Stimulated activated naive CD4-positive, alpha-beta T cell (primary cell): ENCODE measurements at regions not wholly inside any gene's neighbourhood (a gene's known extent, or its start where the extent isn't known, plus 50 kb on each side); places are given as distances from the start of the nearest gene placed in this dataset.

Experiments used
- DNase-seq, 6 experiments: peaks; one replicate each; lab custom pipeline; 2025; lab: John Stamatoyannopoulos, UW

DNA sequence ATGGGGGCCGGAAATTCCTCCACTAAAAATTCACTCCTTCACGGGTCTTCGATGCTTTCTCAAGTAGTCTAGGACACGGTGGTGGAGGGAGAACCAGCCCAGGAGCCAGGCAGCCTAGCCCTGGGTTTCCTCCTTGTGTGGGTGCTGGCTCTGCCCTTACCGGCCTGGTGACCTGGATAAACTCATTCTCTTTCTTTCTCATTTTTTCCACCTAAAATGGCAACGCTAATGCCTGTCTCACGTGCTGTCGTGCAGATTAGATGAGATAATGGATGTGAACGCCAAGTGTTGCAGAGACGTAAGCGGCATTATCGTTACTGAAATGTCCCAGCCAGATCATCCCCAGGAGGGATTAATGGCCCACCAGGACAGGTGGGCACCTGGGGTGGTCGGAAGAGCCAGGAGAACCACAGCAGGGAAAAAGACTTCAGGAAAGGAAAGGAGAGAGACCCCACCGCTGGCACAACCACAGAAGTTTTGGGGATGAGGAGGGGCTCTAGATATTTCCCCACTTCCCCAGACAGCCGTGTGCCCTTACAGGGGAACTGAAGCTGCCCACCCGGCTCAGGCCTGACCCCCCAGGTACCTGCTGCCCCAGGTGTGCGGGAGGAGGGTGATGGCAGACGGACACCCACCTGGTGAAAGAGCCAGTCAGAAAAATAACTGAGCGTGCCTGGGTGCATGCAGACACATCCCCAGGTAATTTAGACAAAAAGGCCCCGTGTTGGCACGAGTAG lies 100.8 kb upstream of the ASAP2 start:
- DNase-seq, result no peak

DNA sequence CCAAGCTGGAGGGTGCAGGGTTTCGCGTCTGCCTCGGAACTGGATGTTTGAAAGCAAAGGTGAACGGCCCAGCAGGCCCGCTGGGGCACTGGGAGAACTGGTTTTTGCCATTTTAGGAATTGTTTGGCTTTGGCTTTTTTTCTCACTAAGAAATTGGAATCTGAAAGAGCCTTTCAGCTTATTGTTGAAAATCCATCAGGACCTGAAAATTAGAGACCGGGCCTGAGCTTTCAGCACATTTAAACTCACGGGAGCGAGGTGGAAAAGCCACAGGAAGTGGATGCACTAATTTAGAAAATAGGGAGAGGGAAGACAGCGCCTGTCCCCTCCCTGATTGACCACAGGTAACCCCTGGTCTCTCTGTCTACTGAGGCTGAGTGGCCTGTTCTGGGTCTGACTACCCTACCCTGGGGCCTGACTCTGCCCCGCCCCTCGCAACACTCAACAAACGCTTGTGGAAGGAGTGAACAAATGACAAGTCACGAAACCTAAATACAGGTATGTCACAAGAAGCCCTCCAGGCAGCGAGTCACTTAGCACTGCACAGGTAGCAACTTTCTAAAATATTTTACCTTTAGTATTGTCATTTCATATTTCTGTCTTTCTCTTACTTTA lies 100.3 kb upstream of the MBOAT2 start:
- no peak for DNase-seq

DNA sequence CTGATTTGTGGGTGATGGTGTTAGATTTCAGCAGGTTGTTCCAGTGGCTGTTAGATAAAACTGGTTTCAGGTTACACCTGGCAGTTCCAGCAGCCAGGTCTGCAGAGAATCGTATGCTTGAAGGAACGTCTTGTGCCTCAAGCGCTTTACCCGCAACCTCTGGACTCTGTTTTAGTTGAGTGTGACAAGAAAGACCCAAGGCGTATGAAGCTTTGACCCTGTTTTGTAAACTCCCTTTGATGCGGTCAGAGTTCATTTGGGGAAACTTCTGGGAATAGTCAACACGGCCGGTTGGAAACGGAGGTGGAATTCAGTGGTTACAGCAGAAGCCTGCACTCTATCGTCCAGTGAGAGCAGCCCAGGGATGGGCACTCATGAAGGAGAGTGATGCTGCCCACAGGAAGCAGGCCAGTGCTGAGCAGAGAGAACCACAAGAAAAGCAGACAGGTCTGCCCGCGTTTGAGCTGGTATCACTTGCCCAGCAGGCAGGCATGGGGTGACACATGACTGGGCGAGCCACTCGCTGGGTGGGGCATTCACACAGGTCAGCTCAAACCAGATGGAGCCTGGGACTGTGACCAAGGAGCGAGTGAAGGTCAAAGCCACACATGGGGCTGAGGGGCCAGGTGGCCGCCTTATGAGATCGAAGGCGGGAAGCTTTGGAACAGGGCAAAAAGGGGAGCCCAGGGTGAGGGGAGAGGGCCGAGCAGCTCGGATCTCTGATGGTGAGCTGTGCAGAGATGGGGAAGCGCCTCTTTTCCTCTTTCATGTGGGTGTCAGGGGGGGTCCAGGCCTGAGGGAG lies 99.6 kb upstream of the MBOAT2 start:
- DNase-seq, result no peak

DNA sequence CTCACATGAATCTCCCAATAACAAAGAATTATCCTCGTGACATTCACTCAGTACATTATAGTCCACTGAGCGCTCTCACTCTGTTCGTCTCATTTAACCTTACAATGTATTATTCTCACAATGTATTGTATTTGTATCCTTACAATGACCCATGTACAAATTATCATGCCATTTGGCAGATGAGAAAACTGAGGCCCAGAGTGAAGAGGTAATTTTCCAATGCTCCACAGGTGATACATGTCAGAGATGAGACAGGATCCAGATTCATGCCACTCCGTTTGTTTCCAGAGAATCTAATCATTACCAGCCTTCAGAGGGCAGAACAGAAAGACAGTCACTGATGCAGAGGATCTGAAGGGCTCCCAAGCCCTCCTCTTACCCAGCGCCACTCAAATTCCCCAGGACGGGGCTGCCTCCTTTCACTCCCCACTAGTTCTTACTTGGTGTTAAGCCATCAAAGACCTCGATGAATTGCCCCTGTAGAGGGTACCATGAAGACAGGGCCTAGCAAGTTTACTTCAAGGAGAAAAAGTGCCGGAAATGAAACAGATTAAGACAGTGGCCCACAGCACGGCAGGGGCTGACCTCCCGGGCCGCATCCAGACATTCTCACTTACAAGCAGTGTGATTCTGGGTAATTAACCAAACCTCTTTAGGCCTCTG lies 98.4 kb upstream of the MBOAT2 start:
- DNase-seq, result no peak

DNA sequence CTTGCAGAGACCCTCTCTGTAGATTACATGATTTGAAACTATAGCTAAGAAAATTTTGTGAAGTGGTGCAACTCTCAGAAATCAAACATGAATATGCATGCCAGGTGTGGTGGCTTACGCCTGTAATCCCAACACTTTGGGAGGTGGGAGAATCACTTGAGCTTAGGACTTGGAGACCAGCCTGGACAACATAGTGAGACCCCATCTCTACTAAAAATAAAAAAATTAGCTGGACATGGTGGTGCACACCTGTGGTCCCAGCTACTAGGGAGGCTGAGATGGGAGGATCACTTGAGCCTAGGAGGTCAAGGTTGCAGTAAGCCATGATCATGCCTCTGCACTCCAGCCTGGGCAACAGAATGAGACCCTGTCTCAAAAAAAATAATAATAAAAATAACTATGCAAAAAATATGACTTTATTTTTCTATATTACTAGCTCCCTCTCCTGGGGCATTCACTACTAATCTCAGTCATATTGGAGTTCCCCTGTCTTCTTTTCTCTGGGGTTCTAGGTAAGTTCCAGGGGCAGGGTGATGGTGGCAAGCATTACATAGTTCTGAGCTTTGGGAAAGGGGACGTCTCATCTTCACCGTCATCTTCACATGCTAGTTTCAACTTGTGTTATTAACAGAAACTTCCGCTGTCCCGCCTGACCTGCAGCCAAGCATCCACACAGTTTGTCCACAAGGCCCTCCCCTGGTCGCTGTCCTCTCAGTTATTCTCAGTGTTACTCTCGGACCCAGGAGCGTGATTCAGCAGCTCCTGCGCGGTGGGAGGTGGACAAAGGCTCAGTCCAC lies 96.8 kb upstream of the MBOAT2 start:
- DNase-seq, result no peak

DNA sequence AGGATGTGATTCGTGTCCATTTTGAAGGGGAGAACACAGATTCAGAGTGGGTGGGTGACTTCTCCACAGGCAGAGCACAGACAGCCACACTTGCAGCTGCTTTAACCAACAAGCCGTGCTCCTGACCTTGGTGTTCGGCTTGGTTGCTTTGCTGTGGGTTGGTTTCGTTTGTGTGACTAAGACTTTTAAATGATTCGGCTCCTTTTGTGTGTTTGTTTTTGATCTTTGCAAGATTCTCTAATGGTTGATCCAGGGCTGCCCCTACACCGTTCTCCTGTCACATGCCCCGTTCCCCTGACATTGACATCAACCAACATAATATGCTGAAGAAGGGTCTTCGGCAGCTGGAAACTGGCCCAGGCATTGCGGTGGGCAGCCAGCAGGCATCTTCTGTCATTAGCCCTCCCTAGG lies 95.9 kb upstream of the MBOAT2 start:
- no peak for DNase-seq

DNA sequence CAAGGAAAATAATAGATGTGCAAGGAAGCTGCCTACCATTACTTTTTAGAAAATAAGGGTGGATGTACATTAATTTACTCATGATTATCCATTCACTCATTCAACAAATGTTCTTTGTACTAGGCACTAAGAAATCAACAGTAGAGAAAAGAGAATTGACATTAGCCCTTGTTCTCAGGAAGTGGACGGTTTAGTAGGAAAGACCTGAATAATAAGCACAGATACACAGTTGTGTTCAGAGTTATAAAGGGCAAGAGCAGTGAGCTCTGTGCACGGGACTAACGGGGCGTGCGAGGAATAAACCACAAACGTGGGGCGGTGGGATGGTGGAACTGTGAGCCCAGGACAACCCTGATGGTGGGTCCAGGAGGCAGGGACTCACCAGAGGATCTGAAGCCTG lies 94.4 kb upstream of the MBOAT2 start:
- DNase-seq, result no peak

DNA sequence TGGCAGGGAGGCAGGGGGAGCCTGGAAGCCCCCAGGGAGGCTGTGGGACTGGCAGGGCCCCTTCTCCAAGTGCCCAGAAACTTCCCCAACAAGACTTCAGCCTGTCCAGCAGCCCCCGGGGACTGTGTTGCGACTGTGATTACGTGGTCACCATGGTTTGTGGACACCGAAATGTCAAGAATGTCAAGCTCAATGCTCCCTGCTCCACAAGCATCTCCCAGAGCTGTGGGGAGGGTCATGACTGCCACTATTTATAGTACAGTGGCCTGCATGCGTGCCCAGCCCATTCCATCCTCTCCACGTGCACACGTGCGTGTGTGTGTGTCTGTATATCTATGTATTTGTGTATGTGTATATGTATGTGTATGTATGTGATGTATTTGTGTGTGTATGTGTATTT lies 93.8 kb upstream of the MBOAT2 start:
- DNase-seq, result no peak

DNA sequence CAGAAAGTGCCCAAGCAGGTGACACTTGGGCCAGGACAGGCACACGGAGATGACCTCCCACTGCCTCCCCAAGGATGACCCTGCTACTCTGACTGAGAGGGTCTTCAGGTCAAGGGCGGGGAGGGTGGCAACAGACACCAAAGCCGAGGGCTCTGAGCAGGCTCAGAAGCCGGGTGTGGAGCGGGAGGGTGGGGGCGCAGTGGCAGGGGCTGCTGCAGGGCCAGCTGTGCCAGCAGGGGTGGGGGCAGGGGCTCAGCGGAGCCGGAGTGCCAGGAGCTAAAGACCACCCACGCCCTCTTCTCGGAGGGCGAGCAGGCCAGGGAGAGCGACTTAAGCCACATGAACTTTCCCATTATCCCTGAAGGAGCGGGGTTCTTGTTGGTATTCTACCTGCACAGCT lies 93.3 kb upstream of the MBOAT2 start:
- DNase-seq, result no peak

DNA sequence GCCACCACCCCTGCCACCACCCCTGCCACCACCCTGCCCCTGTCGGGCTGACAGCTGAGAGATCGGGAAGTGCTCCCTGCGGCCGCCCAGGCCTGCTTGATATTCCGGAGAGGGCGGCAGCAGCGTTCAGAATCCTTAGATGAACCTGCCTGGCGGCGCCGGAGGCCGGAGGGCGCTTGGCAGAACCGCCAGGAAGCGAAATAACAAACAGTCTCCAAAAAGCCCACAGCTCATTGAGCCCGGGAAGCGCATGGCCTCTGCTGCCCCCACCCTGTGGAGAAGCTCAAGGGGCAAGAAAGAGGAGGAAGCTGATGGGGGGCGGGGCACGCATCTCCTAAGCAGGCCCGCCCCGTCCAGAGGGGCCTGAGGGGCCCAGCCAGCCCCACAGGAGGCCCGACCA lies 92.2 kb upstream of the MBOAT2 start:
- no peak for DNase-seq

DNA sequence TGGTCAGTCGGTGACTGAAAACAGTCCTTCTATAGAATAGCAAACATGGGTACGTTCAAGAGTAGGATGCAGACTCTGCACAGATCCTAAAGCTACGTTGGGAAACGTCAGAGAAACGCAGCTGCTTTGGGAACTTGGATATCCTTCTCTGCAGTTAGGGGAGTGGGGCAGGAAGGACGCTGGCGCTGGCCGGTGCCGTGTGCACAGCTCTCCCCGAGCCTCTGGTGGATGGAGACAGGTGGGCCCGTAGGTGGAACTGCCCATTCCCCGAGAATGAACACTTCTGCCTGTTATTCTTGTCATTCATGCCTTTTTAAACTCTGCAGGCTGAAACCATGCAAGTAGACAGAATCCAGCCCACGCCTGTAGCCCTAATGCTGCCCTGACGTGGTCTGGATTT lies 91.7 kb upstream of the MBOAT2 start:
- DNase-seq, result no peak

DNA sequence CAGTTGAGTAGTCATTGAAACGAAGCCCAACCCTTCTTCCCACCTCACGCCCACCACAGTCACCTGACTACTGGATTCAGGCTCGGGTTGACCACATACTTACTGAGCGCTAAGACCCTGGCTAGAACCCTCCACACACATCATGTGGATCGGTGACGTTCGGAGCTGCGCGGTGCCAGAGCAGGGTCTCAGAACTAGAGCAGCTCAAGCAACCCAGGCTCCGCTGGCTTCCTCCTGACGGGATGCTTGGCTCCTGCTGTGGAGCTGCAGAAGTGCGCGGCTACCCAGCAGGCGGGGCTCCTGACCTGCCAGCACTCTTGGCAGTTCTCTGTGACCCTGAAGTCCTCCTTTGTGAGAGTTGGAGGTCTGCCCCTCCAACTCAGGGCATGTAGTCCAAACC lies 90.6 kb upstream of the MBOAT2 start:
- DNase-seq, result no peak

DNA sequence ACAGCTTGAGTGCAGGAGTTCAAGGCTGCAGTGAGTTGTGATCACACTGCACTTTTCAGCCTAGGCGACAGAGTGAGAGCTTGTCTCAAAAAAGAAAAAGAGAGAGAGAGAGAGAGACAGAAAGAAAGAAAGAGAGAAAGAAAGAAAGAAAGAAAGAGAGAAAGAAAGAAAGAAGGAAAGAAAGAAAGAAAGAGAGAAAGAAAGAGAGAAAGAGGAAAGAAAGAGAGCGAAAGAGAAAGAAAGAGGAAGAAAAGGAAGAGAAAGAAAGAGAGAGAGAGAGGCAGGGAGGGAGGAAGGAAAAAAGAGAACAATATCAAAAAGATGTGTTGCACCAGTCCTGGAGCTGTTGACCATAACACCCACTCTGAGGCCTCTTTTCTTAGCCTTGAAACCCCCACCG lies 89.8 kb upstream of the MBOAT2 start:
- DNase-seq, result no peak

DNA sequence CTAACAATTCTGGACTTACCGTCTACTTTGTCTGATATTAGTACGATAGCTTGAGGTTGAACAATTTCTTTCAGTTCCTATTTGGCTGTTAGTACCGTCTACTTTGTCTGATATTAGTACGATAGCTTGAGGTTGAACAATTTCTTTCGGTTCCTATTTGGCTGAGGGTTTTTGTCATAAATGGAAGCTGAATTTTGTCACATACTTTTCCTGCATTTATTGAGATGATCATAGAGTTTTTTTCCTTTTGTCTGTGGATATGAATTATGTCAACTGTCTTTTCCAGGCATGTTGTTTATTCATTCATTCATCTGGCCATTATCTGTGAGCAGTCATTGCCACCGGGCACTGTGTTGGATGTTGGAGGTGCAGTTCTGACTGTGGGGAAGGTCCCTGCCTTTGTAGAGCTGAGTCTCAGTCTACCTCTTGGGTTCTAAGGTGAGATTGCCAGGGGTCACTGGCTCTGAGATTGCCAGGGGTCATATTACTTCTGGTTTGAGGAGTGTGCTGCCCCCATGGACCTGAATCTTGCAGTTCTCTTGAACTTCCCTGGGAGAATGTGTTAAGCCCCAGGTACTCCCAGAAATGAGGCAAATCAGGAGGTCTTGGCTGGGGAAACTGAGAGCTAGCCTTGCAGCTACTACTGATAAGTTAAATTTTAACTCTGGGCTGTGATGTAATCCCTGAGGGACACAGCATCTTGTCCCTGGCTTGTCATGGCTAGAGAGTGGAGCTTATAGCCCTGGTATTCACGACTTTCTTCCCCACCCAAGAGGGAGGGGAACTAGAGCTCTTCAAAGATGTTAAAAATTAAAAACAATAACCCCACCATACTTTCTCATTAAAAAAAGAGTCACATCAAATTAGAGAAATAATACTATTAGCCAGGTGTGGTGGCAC lies 89.1 kb upstream of the MBOAT2 start:
- DNase-seq, result no peak

DNA sequence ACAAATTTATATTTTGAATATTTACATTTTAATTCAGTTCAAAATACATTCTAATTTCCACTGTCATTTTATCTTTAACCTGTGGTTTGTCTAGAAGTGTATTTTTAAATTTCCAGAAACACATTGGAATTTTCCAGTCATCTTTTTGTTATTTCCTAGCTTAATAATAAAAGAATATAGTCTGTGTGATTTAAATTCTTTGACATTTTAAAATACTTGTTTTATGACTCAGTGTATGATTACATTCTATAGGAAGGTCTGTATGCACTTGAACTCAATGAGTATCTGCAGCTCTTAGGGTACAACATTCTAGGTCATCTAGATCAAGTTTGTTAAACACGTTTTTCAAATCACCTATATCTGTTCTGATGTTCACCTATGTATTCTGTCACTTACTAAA lies 88.3 kb upstream of the MBOAT2 start:
- no peak for DNase-seq

DNA sequence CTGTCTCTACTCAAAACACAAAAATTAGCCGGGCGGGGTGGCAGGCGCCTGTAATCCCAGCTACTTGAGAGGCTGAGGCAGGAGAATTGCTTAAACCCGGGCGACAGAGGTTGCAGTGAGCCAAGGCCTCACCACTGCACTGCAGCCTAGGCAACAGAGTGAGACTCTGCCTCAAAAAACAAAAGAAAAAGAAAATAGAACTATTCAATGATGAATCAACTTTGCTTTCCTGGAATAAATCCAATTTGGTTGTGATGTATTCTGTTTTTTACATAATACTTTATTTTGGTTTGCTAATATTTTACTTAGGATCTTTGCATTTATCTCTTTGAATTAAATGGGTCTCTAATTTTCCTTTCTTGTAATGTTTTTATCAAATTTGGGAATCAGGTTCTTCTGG lies 86.3 kb upstream of the MBOAT2 start:
- DNase-seq, result no peak

DNA sequence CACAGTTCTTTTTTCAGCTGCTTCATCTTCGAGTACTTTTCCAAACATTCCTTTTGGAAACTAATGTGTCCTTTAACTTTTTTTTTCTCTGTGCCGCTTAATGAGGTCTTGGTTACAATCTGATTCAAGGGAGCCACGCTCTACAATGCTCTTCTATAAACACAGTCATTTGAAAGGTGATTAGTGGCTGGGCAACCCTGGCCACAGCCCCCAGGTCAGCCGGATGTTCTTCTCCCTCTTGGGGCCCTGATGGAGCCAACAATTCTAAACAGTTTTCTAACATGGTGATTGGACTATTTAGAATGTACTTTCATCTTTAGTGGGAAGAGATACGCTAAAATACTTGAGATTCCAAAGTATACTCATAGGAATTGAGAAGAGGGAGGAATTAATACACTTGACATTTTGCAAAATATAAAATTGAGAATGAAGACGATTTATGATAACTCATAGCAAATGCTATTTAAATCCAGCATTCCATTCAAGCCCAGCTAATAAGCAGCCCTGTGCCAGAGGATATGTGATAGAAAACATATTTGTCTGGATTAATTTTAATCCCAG lies 83.7 kb upstream of the MBOAT2 start:
- DNase-seq, result no peak

DNA sequence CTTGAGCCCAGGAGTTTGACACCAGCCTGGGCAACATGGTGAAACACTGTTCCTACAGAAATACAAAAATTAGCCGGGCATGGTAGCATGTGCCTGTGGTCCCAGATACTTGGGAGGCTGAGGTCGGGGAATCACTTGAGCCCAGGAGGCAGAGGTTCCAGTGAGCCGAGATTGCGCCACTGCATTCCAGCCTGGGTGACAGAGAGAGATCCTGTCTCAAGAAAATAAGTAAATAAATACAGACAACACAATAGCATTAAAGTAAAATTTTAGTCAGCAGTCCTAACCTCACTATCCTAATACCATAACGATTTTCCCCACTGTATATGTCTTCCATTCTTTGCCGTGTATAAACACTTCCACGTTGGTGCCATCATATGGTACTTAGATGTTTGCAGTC lies 83.0 kb upstream of the MBOAT2 start:
- DNase-seq, result no peak

DNA sequence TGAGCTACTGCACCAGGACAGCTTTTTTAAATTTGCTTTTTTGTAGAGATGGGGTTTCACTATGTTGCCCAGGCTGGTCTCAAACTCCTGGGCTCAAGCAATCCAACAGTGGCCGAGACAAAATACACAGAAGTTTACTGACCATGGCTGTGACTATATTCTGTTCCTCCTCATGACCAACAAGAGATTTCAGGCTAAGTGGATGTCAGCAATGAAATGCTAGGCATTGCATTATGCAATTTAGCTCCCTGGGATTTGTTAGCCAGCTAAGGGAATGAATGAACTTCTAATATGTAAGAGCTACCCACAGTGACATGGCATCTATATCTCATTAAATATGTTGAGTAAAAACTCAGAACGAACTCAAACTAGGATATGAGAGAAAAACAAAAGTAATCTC lies 81.9 kb upstream of the MBOAT2 start:
- DNase-seq, result no peak

DNA sequence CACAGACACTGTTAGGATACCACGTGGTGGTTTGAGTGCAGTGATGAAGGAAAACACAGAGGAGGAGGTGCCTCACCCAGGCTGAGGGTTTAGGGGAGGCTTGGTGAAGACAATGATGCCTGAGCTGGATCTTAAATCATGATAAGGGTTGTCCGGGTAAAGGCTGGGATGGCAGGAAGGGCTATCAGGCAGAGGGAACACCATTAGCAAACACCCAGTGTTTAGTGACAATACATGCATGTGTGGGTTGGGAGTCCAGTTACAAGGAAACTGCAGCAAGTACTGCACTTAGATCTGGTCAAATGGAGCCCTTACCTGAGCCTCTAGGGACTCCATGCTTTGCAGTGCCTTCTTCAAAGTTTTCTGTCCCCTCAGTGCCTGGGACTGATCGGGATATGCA lies 79.8 kb upstream of the MBOAT2 start:
- DNase-seq, result no peak

DNA sequence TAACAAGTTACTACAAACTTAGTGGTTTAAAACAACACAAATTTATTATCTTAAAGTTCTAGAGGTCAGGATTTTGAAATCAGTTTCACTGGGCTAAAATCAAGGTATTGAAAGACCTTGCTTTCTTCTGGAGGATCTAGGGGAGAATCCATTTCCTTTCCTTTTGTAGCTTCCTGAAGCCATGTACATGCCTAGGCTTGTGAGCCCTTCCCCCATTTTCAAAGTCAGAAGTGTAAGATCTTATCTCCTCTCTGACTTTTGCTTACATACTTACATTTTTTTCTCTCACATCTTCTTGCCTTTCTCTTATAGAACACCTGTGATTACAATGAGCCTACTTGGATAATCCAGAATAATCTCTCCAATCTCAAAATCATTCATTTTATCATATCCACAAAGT lies 78.7 kb upstream of the MBOAT2 start:
- no peak for DNase-seq
